HFFc6 (cell line): ENCODE measurements at regions not wholly inside any gene's neighbourhood (a gene's known extent, or its start where the extent isn't known, plus 50 kb on each side); places are given as distances from the start of the nearest gene placed in this dataset.

ENCODE experiments used
- DNase-seq: peaks from one replicate; pipeline ENCODE4 v3.0.0-alpha.2; 2018
- H3K27ac Mint-ChIP-seq: 2 replicates; pipeline ENCODE4 v1.8.0; 2020; ENCODE audit warnings: mild to moderate bottlenecking, mixed read lengths
- H3K27me3 Mint-ChIP-seq: 2 replicates; pipeline ENCODE4 v1.8.0; 2021; ENCODE audit warnings: mild to moderate bottlenecking, moderate library complexity, mixed read lengths; ENCODE audit not compliant: insufficient read depth
- H3K36me3 Mint-ChIP-seq: 2 replicates; pipeline ENCODE4 v1.8.0; 2021; ENCODE audit warnings: low read depth, mixed read lengths
- H3K4me1 Mint-ChIP-seq: 2 replicates; pipeline ENCODE4 v1.8.0; 2020; ENCODE audit warnings: low read depth, mixed read lengths
- H3K4me3 Mint-ChIP-seq: 2 replicates; pipeline ENCODE4 v1.8.0; 2020; ENCODE audit warnings: mild to moderate bottlenecking, moderate library complexity, mixed read lengths
- H3K9me3 Mint-ChIP-seq: 2 replicates; pipeline ENCODE4 v1.8.0; 2020; ENCODE audit warnings: mild to moderate bottlenecking, mixed read lengths
- CTCF ChIP-seq: fragments of 200-600 bp; sonication (generic); IDR thresholded peaks from 2 replicates; pipeline ENCODE4 v1.5.0; 2021; ENCODE audit warnings: antibody characterized with exemption, mild to moderate bottlenecking

- no peak for DNase-seq
- H3K9me3 Mint-ChIP-seq: peaks cover 36% of the 10 kb centered on the region
- H3K27ac Mint-ChIP-seq: no peak overlapping the region
- no peak for TF ChIP-seq CTCF
- H3K4me3 Mint-ChIP-seq: no peak overlapping the region
- H3K36me3 Mint-ChIP-seq: no peaks in the 10 kb centered on the region
- no peaks in the 10 kb centered on the region for H3K4me1 Mint-ChIP-seq
- H3K27me3 Mint-ChIP-seq: no peaks in the 10 kb centered on the region
Measured at GRCh38 chr12:41681898-41682297, 462.8 kb downstream of the GXYLT1 start.

GRCh38 chr12:41680155-41680554, 464.5 kb downstream of the GXYLT1 start:
- no peak for DNase-seq
- H3K4me1 Mint-ChIP-seq: no peaks in the 10 kb centered on the region
- peaks cover 32% of the 10 kb centered on the region for H3K9me3 Mint-ChIP-seq
- no peaks in the 10 kb centered on the region for H3K36me3 Mint-ChIP-seq
- no peak overlapping the region for H3K4me3 Mint-ChIP-seq
- H3K27me3 Mint-ChIP-seq: no peaks in the 10 kb centered on the region
- H3K27ac Mint-ChIP-seq: no peak overlapping the region
- TF ChIP-seq CTCF: no peak

- TF ChIP-seq CTCF: peak; percentile 51
- H3K4me1 Mint-ChIP-seq: no peaks in the 10 kb centered on the region
- DNase-seq: no peak
- no peak overlapping the region for H3K4me3 Mint-ChIP-seq
- H3K36me3 Mint-ChIP-seq: no peaks in the 10 kb centered on the region
- H3K27me3 Mint-ChIP-seq: no peaks in the 10 kb centered on the region
- H3K9me3 Mint-ChIP-seq: peaks cover 26% of the 10 kb centered on the region
- H3K27ac Mint-ChIP-seq: no peak overlapping the region
Measured at GRCh38 chr12:41663598-41664265, 475.6 kb downstream of the PDZRN4 start.

GRCh38 chr12:41661141-41661765, 473.1 kb downstream of the PDZRN4 start:
- Mint-ChIP-seq H3K9me3 (peaks cover 26% of the 10 kb centered on the region), H3K27ac (no peak overlapping the region), H3K36me3 (no peaks in the 10 kb centered on the region), H3K4me1 (no peaks in the 10 kb centered on the region), H3K27me3 (no peaks in the 10 kb centered on the region), H3K4me3 (no peak overlapping the region)
- TF ChIP-seq CTCF: no peak
- DNase-seq: no peak

GRCh38 chr12:41656454-41656853, 468.3 kb downstream of the PDZRN4 start:
- Mint-ChIP-seq H3K4me3 (no peak overlapping the region), H3K4me1 (no peaks in the 10 kb centered on the region), H3K27ac (no peak overlapping the region), H3K9me3 (peaks cover 15% of the 10 kb centered on the region), H3K27me3 (no peaks in the 10 kb centered on the region), H3K36me3 (no peaks in the 10 kb centered on the region)
- DNase-seq: no peak
- no peak for TF ChIP-seq CTCF
